ENCODE measurements at regions not wholly inside any gene's neighbourhood (a gene's known extent, or its start where the extent isn't known, plus 50 kb on each side); places are given as distances from the start of the nearest gene placed in this dataset.

DNA sequence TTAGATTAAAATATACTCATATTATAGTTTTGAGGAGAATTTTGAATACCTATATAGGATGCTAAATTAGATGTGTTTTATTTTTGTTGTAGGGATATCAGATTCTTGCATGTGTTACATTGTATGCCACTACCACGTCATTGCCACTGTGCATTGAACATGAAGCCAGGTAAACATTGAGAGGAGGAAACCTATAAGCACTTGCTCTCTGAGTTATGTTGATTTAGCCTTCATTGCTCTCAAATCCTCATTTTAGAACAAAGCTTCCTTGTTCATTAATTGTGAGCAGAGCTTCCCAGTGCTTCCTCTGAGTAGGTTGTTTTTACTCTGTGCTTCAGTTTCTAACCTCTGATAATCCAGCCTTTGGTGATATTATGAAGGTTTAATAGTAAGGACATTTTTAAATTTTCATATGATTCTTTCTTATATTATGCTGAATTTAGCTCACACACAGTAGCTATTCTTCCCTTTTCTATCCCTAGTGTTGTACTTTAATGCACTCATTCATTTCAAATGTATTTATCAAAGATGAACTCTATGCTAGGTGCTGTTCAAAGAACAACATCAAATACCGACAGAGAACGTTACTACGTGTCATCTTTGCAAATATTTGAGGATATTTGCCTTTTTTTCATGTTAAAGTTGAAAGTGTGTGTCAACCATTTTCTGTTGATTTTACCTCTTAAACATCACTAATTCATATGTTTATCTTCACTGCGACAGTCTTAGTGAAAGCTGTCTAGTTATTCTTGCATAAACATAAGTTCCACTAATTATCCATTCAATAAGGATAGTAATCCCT, 1448.0 kb upstream of the MIR17HG start:
- Histone ChIP-seq H3K27me3 (ENCODE audit: control insufficient read depth in 3 of 3, insufficient read depth in 3 of 3, low read length in 3 of 3) (no peaks in the 10 kb centered on the region), H3K9me3 (ENCODE audit: control insufficient read depth in 2 of 2, insufficient read depth in 1 of 2, low read depth in 1 of 2, low read length in 1 of 2) (peaks cover 0 to 2% of the 10 kb centered on the region in 2 donors), H3K4me1 (ENCODE audit: control insufficient read depth in 3 of 3, insufficient read depth in 2 of 3, low read depth in 1 of 3, low read length in 2 of 3) (no peaks in the 10 kb centered on the region), H3K27ac (ENCODE audit: low read depth in 1 of 3, low read length in 2 of 3) (no peak overlapping the region), H3K4me3 (ENCODE audit: low read depth in 1 of 3, low read length in 3 of 3) (no peak overlapping the region), H3K36me3 (ENCODE audit: control insufficient read depth in 3 of 3, insufficient read depth in 2 of 3, low read depth in 1 of 3, low read length in 3 of 3) (no peaks in the 10 kb centered on the region)
- WGBS, 3 donors, result 70 to 84% (median 72%) methylated on average over 5 of the region's 5 CpGs
- DNase-seq (peak in 1 of 2 donors; percentile 0), FAIRE-seq (no peak)

DNA sequence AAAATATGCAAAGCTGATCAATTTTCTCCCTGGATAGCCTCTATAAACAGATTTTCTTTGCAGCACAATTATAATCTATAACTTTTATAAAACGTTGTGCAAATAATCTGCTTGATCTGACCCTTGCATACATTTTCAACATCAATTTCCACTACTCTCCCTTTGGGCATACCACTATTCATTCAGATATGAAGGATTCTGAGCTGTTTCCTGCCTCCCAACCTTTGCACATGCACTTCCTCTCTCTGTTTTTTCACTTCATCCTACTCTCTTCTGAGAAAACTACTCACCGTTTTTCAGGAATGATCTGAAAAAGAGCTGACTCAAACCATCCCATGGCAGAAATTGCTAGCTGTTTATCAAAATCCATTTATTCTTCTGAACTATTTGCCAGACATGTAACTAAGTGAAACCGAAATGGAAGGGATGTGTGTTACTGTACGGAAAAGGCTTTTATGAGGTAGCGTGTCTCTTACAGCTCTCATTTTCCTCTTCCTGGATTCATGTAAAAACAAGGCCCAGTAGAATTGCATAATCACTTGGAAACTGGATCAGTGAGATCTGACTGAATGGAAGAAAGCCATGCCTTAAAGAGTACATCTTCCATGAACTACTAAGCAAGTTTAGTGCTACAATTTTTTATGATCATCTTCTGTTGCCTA, 1447.3 kb upstream of the MIR17HG start:
- no peak overlapping the region for H3K4me3 ChIP-seq (ENCODE audit: low read depth in 1 of 3, low read length in 3 of 3)
- H3K36me3 ChIP-seq (ENCODE audit: control insufficient read depth in 3 of 3, insufficient read depth in 2 of 3, low read depth in 1 of 3, low read length in 3 of 3), result no peaks in the 10 kb centered on the region
- 76 to 83% (median 83%) methylated on average over 5 of the region's 5 CpGs for WGBS, 3 donors
- FAIRE-seq (no peak), DNase-seq (no peak)
- no peaks in the 10 kb centered on the region for H3K27me3 ChIP-seq (ENCODE audit: control insufficient read depth in 3 of 3, insufficient read depth in 3 of 3, low read length in 3 of 3)
- no peaks in the 10 kb centered on the region for H3K4me1 ChIP-seq (ENCODE audit: control insufficient read depth in 3 of 3, insufficient read depth in 2 of 3, low read depth in 1 of 3, low read length in 2 of 3)
- H3K27ac ChIP-seq (ENCODE audit: low read depth in 1 of 3, low read length in 2 of 3), result no peak overlapping the region
- H3K9me3 ChIP-seq (ENCODE audit: control insufficient read depth in 2 of 2, insufficient read depth in 1 of 2, low read depth in 1 of 2, low read length in 1 of 2), result peaks cover 0 to 3% of the 10 kb centered on the region in 2 donors

- no peak for DNase-seq
- H3K27me3 ChIP-seq (ENCODE audit: control insufficient read depth in 3 of 3, insufficient read depth in 3 of 3, low read length in 3 of 3), result no peaks in the 10 kb centered on the region
- no peaks in the 10 kb centered on the region for H3K36me3 ChIP-seq (ENCODE audit: control insufficient read depth in 3 of 3, insufficient read depth in 2 of 3, low read depth in 1 of 3, low read length in 3 of 3)
- H3K4me3 ChIP-seq (ENCODE audit: low read depth in 1 of 3, low read length in 3 of 3), result no peak overlapping the region
- H3K27ac ChIP-seq (ENCODE audit: low read depth in 1 of 3, low read length in 2 of 3), result no peak overlapping the region
- H3K9me3 ChIP-seq (ENCODE audit: control insufficient read depth in 2 of 2, insufficient read depth in 1 of 2, low read depth in 1 of 2, low read length in 1 of 2), result peaks cover 0 to 3% of the 10 kb centered on the region in 2 donors
- no peak for FAIRE-seq
- H3K4me1 ChIP-seq (ENCODE audit: control insufficient read depth in 3 of 3, insufficient read depth in 2 of 3, low read depth in 1 of 3, low read length in 2 of 3), result no peaks in the 10 kb centered on the region
Measured at GRCh38 chr13:89902223-89902622, 1445.3 kb upstream of the MIR17HG start.

DNA sequence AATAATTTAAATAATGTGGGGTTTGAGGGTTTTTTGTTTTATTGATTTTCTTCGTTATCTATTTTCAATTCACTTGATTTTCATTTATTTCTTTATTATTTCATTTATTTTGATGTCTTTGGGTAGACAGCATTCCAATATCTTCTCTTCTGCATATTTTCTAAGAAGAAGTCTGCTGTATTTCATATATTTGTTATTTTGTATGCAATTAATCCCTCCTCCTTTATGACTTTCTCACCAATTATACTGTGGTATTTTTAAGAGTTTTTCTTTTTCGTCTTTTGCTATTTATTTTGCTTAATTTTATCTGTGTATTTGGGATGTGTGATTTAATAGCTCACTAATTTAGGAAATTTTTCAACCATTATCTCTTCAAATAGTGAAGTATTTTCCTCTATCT, 1444.4 kb upstream of the MIR17HG start:
- H3K36me3 ChIP-seq (ENCODE audit: control insufficient read depth in 3 of 3, insufficient read depth in 2 of 3, low read depth in 1 of 3, low read length in 3 of 3), result no peaks in the 10 kb centered on the region
- H3K9me3 ChIP-seq (ENCODE audit: control insufficient read depth in 2 of 2, insufficient read depth in 1 of 2, low read depth in 1 of 2, low read length in 1 of 2), result peaks cover 0 to 3% of the 10 kb centered on the region in 2 donors
- FAIRE-seq, result no peak
- 59 to 76% (median 62%) methylated on average over 2 of the region's 2 CpGs for WGBS, 3 donors
- H3K4me1 ChIP-seq (ENCODE audit: control insufficient read depth in 3 of 3, insufficient read depth in 2 of 3, low read depth in 1 of 3, low read length in 2 of 3), result no peaks in the 10 kb centered on the region
- H3K4me3 ChIP-seq (ENCODE audit: low read depth in 1 of 3, low read length in 3 of 3), result no peak overlapping the region
- H3K27me3 ChIP-seq (ENCODE audit: control insufficient read depth in 3 of 3, insufficient read depth in 3 of 3, low read length in 3 of 3), result no peaks in the 10 kb centered on the region
- H3K27ac ChIP-seq (ENCODE audit: low read depth in 1 of 3, low read length in 2 of 3), result no peak overlapping the region
- no peak for DNase-seq

- Histone ChIP-seq H3K27me3 (ENCODE audit: control insufficient read depth in 3 of 3, insufficient read depth in 3 of 3, low read length in 3 of 3) (no peaks in the 10 kb centered on the region), H3K4me3 (ENCODE audit: low read depth in 1 of 3, low read length in 3 of 3) (no peak overlapping the region), H3K36me3 (ENCODE audit: control insufficient read depth in 3 of 3, insufficient read depth in 2 of 3, low read depth in 1 of 3, low read length in 3 of 3) (no peaks in the 10 kb centered on the region), H3K4me1 (ENCODE audit: control insufficient read depth in 3 of 3, insufficient read depth in 2 of 3, low read depth in 1 of 3, low read length in 2 of 3) (no peaks in the 10 kb centered on the region), H3K9me3 (ENCODE audit: control insufficient read depth in 2 of 2, insufficient read depth in 1 of 2, low read depth in 1 of 2, low read length in 1 of 2) (peaks cover 0 to 4% of the 10 kb centered on the region in 2 donors), H3K27ac (ENCODE audit: low read depth in 1 of 3, low read length in 2 of 3) (no peak overlapping the region)
- WGBS, 3 donors, result 78 to 85% (median 83%) methylated on average over 12 of the region's 12 CpGs
- DNase-seq, result no peak
- FAIRE-seq, result no peak
Measured at GRCh38 chr13:89910166-89910565, 1437.3 kb upstream of the MIR17HG start.

GRCh38 chr13:89916551-89916950, 1430.9 kb upstream of the MIR17HG start:
- 75 to 79% (median 77%) methylated on average over 2 of the region's 2 CpGs for WGBS, 3 donors
- H3K9me3 ChIP-seq (ENCODE audit: control insufficient read depth in 2 of 2, insufficient read depth in 1 of 2, low read depth in 1 of 2, low read length in 1 of 2), result no peaks in the 10 kb centered on the region
- no peak overlapping the region for H3K27ac ChIP-seq (ENCODE audit: low read depth in 1 of 3, low read length in 2 of 3)
- H3K4me3 ChIP-seq (ENCODE audit: low read depth in 1 of 3, low read length in 3 of 3), result no peak overlapping the region
- H3K4me1 ChIP-seq (ENCODE audit: control insufficient read depth in 3 of 3, insufficient read depth in 2 of 3, low read depth in 1 of 3, low read length in 2 of 3), result no peaks in the 10 kb centered on the region
- no peaks in the 10 kb centered on the region for H3K27me3 ChIP-seq (ENCODE audit: control insufficient read depth in 3 of 3, insufficient read depth in 3 of 3, low read length in 3 of 3)
- DNase-seq (no peak), FAIRE-seq (no peak)
- no peaks in the 10 kb centered on the region for H3K36me3 ChIP-seq (ENCODE audit: control insufficient read depth in 3 of 3, insufficient read depth in 2 of 3, low read depth in 1 of 3, low read length in 3 of 3)

- WGBS, 3 donors, result 29 to 55% (median 46%) methylated on average over 2 of the region's 2 CpGs
Measured at GRCh38 chr13:89920461-89920860, 1427.0 kb upstream of the MIR17HG start.

DNA sequence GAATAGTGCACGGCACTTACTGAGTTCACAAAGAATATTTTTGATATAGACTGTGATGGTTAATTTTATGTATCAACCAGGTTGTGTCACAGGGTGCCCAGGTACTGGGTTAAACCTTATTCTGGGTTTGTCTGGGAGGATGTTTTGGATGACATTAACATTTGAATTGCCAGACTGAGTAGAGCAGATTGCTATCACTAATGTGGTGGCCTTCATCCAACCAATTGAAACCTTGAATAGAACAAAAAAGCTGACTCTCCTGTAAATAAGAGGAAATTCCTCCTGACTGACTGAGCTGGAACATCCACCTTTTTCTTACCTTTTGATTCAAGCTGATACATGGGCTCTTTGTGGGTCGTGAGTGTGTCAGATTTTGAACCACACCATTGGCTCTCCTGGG, 1424.4 kb upstream of the MIR17HG start:
- no peaks in the 10 kb centered on the region for H3K4me1 ChIP-seq (ENCODE audit: control insufficient read depth in 3 of 3, insufficient read depth in 2 of 3, low read depth in 1 of 3, low read length in 2 of 3)
- DNase-seq (no peak), FAIRE-seq (no peak)
- no peaks in the 10 kb centered on the region for H3K36me3 ChIP-seq (ENCODE audit: control insufficient read depth in 3 of 3, insufficient read depth in 2 of 3, low read depth in 1 of 3, low read length in 3 of 3)
- no peaks in the 10 kb centered on the region for H3K27me3 ChIP-seq (ENCODE audit: control insufficient read depth in 3 of 3, insufficient read depth in 3 of 3, low read length in 3 of 3)
- H3K4me3 ChIP-seq (ENCODE audit: low read depth in 1 of 3, low read length in 3 of 3), result no peak overlapping the region
- H3K27ac ChIP-seq (ENCODE audit: low read depth in 1 of 3, low read length in 2 of 3), result no peak overlapping the region
- WGBS, 3 donors, result 43 to 85% (median 67%) methylated on average over 2 of the region's 2 CpGs
- H3K9me3 ChIP-seq (ENCODE audit: control insufficient read depth in 2 of 2, insufficient read depth in 1 of 2, low read depth in 1 of 2, low read length in 1 of 2), result no peaks in the 10 kb centered on the region

More at GRCh38 chr13:89920461-89920860, 1427.0 kb upstream of the MIR17HG start:
- H3K9me3 ChIP-seq (ENCODE audit: control insufficient read depth in 2 of 2, insufficient read depth in 1 of 2, low read depth in 1 of 2, low read length in 1 of 2), result no peaks in the 10 kb centered on the region
- no peaks in the 10 kb centered on the region for H3K27me3 ChIP-seq (ENCODE audit: control insufficient read depth in 3 of 3, insufficient read depth in 3 of 3, low read length in 3 of 3)
- no peak overlapping the region for H3K27ac ChIP-seq (ENCODE audit: low read depth in 1 of 3, low read length in 2 of 3)
- no peaks in the 10 kb centered on the region for H3K4me1 ChIP-seq (ENCODE audit: control insufficient read depth in 3 of 3, insufficient read depth in 2 of 3, low read depth in 1 of 3, low read length in 2 of 3)
- H3K36me3 ChIP-seq (ENCODE audit: control insufficient read depth in 3 of 3, insufficient read depth in 2 of 3, low read depth in 1 of 3, low read length in 3 of 3), result no peaks in the 10 kb centered on the region
- no peak for FAIRE-seq
- no peak overlapping the region for H3K4me3 ChIP-seq (ENCODE audit: low read depth in 1 of 3, low read length in 3 of 3)
- DNase-seq, result no peak

Measured in small intestine (tissue), 7 donors.